Spleen (tissue), 11 donors: ENCODE measurements at regions not wholly inside any gene's neighbourhood (a gene's known extent, or its start where the extent isn't known, plus 50 kb on each side); places are given as distances from the start of the nearest gene placed in this dataset.

Experiments
- DNase-seq: peaks from one replicate; pipeline ENCODE4 v3.0.0-alpha.2; 2020
- H3K27ac ChIP-seq, 8 donors: fragments of 200-600 bp; sonication (generic) in 7 of 8; 1 replicate in 4 of 8; 2 replicates in 4 of 8; pipeline versions ENCODE4 v1.5.0 to v1.8.0; 2016 to 2021; ENCODE audit warnings: inconsistent platforms in 4 of 8, mild to moderate bottlenecking in 4 of 8, moderate library complexity in 1 of 8
- H3K27me3 ChIP-seq, 7 donors: fragments of 200-600 bp; sonication (generic) in 6 of 7; replicated peaks in 1 of 7; 1 replicate in 4 of 7; 2 replicates in 3 of 7; pipeline versions ENCODE4 v1.5.0 to v1.8.0; 2016 to 2021; ENCODE audit warnings: inconsistent platforms in 3 of 7, mild to moderate bottlenecking in 1 of 7
- H3K36me3 ChIP-seq, 6 donors: fragments of 200-600 bp; sonication (generic) in 5 of 6; 1 replicate in 4 of 6; 2 replicates in 2 of 6; pipeline versions ENCODE4 v1.5.0 to v1.8.0; 2016 to 2021; ENCODE audit warnings: inconsistent platforms in 2 of 6
- H3K4me1 ChIP-seq, 6 donors: fragments of 200-600 bp; sonication (generic) in 5 of 6; 1 replicate in 3 of 6; 2 replicates in 3 of 6; pipeline versions ENCODE4 v1.5.0 to v1.8.0; 2016 to 2021; ENCODE audit warnings: inconsistent platforms in 3 of 6
- H3K4me3 ChIP-seq, 8 donors: fragments of 200-600 bp; sonication (generic) in 7 of 8; 1 replicate in 4 of 8; 2 replicates in 4 of 8; pipeline versions ENCODE4 v1.5.0 to v1.8.0; 2016 to 2021; ENCODE audit warnings: inconsistent platforms in 4 of 8, mild to moderate bottlenecking in 4 of 8, moderate library complexity in 2 of 8
- H3K9me3 ChIP-seq, 8 donors: fragments of 200-600 bp; sonication (generic) in 7 of 8; 1 replicate in 4 of 8; 2 replicates in 4 of 8; pipeline versions ENCODE4 v1.5.0 to v1.8.0; 2016 to 2021; ENCODE audit warnings: inconsistent platforms in 4 of 8
- CTCF ChIP-seq, 11 experiments: fragments of 200-600 bp in 7 of 11; fragments of 450-650 bp in 4 of 11; sonication (generic) in 4 of 11; IDR thresholded peaks in 8 of 11; conservative IDR thresholded peaks in 3 of 11; 1 replicate in 7 of 11; 2 replicates in 4 of 11; pipeline versions ENCODE4 v1.4.0 to v1.8.0; 2016 to 2021; ENCODE audit warnings: antibody characterized with exemption in 11 of 11, inconsistent platforms in 4 of 11, mild to moderate bottlenecking in 1 of 11
- POLR2A ChIP-seq, 3 donors: fragments of 450-650 bp; IDR thresholded peaks; one replicate each; pipeline ENCODE4 v1.5.1; 2017; ENCODE audit warnings: antibody characterized with exemption in 3 of 3, mild to moderate bottlenecking in 1 of 3
- POLR2AphosphoS5 ChIP-seq, 3 donors: sonication (generic); formaldehyde crosslinking; IDR thresholded peaks; one replicate each; pipeline ENCODE4 v1.5.1; 2017; ENCODE audit warnings: antibody characterized with exemption in 3 of 3
- WGBS, 5 donors: extraction: QIAGEN DNeasy Blood & Tissue Kit in 3 of 5; methylation state at CpG; one replicate each; pipeline versions ENCODE4 v1.1.5 to v1.1.7; 2013 to 2018; 5-methylcytosine and 5-hydroxymethylcytosine counted together
- intact Hi-C: fragments of 100-400 bp; cut with DNase I; formaldehyde crosslinking; loops from one replicate; pipeline ENCODE4 v1.15.0; 2023; ENCODE audit warnings: low total_unique reads
- donor health status: healthy with polysubstance abuse.
- donor health status: DM: no; HTN: no; CAD: no; lungs with moderate emphysema.
- donor health status: DM: no; HTN: no; CAD: no.
- donor health status: Bipolar disorder and iron deficiency.
- donor health status: healthy.
- donor health status: DM: no; HTN: no; CAD: no.
- donor health status: DM: yes; HTN: yes; CAD: no.

GRCh38 chr7:67593794-67594193, 597.2 kb downstream of the TYW1 start:
- DNase-seq, result no peak
- H3K9me3 ChIP-seq, result peaks cover 0 to 30% (median 17%) of the 10 kb centered on the region in 8 donors
- H3K4me3 ChIP-seq, result no peak overlapping the region
- peaks cover 0 to 15% (median 0%) of the 10 kb centered on the region in 7 donors for H3K27me3 ChIP-seq
- no peaks in the 10 kb centered on the region for H3K36me3 ChIP-seq
- TF ChIP-seq POLR2AphosphoS5 (IDR thresholded peaks at IDR 0.05), result no peak
- TF ChIP-seq CTCF (IDR thresholded peaks at IDR 0.05 in 8 of 11, conservative IDR thresholded peaks at IDR 0.05 in 3 of 11), result no peak
- TF ChIP-seq POLR2A (IDR thresholded peaks at IDR 0.05), result no peak
- H3K27ac ChIP-seq, result no peak overlapping the region
- intact Hi-C loops, result no loop called here
- 36 to 56% (median 45%) methylated on average over 6 of the region's 6 CpGs for WGBS, 5 donors
- H3K4me1 ChIP-seq, result no peaks in the 10 kb centered on the region

- Histone ChIP-seq H3K36me3 (no peaks in the 10 kb centered on the region), H3K9me3 (peaks cover 0 to 12% (median 4%) of the 10 kb centered on the region in 8 donors), H3K4me1 (peaks cover 0 to under 1% (median 0%) of the 10 kb centered on the region in 6 donors), H3K4me3 (no peak overlapping the region), H3K27ac (no peak overlapping the region), H3K27me3 (peaks cover 0 to 27% (median 0%) of the 10 kb centered on the region in 7 donors)
- WGBS, 5 donors, result 82 to 92% (median 84%) methylated on average over 15 of the region's 15 CpGs
- TF ChIP-seq POLR2A (IDR thresholded peaks at IDR 0.05) (no peak), POLR2AphosphoS5 (IDR thresholded peaks at IDR 0.05) (no peak), CTCF (IDR thresholded peaks at IDR 0.05 in 8 of 11, conservative IDR thresholded peaks at IDR 0.05 in 3 of 11) (no peak)
- DNase-seq, result no peak
- intact Hi-C loops, result no loop called here
These were observed 599.0 kb downstream of the TYW1 start for GRCh38 chr7:67595431-67596180.

- Histone ChIP-seq H3K9me3 (no peaks in the 10 kb centered on the region), H3K27me3 (peaks cover 0 to 30% (median 0%) of the 10 kb centered on the region in 7 donors), H3K4me1 (peaks cover 0 to 6% (median 0%) of the 10 kb centered on the region in 6 donors), H3K36me3 (no peaks in the 10 kb centered on the region), H3K4me3 (no peak overlapping the region), H3K27ac (no peak overlapping the region)
- no peak for TF ChIP-seq POLR2A (IDR thresholded peaks at IDR 0.05)
- intact Hi-C loops, result no loop called here
- DNase-seq, result no peak
- WGBS, 5 donors, result 82 to 90% (median 88%) methylated on average over 3 of the region's 3 CpGs
These were observed 600.5 kb downstream of the TYW1 start for GRCh38 chr7:67597161-67597560.

- H3K36me3 ChIP-seq, result no peaks in the 10 kb centered on the region
- intact Hi-C loops, result no loop called here
- DNase-seq, result no peak
- no peak overlapping the region for H3K4me3 ChIP-seq
- peaks cover 0 to 29% (median 0%) of the 10 kb centered on the region in 7 donors for H3K27me3 ChIP-seq
- peaks cover 0 to 6% (median 0%) of the 10 kb centered on the region in 6 donors for H3K4me1 ChIP-seq
- peaks cover 0 to 4% (median 0%) of the 10 kb centered on the region in 8 donors for H3K9me3 ChIP-seq
- no peak overlapping the region for H3K27ac ChIP-seq
- no peak for TF ChIP-seq POLR2AphosphoS5 (IDR thresholded peaks at IDR 0.05)
- no peak for TF ChIP-seq POLR2A (IDR thresholded peaks at IDR 0.05)
- no peak for TF ChIP-seq CTCF (IDR thresholded peaks at IDR 0.05 in 8 of 11, conservative IDR thresholded peaks at IDR 0.05 in 3 of 11)
These were observed 601.8 kb downstream of the TYW1 start for GRCh38 chr7:67598469-67598868.
